K562 (cell line): ENCODE measurements at regions not wholly inside any gene's neighbourhood (a gene's known extent, or its start where the extent isn't known, plus 50 kb on each side); places are given as distances from the start of the nearest gene placed in this dataset.

Experiments
- ATAC-seq: fragments of 200-7000 bp; cut with Tn5 transposase; 3 replicates; pipeline ENCODE4 v1.9.1; 2020; ENCODE audit warnings: moderate library complexity
- BruUV-seq: library from RNA; stranded (reverse); fragments of 400-500 nt; replicated peaks from 2 replicates; lab custom pipeline; 2021; lab: Mats Ljungman, UMichigan
- CTCF ChIA-PET: fragments of 300-600 bp; formaldehyde crosslinking; extraction: SDS; loops from one replicate; lab custom pipeline; 2021; ENCODE audit warnings: low intra/inter-chr PET ratio; lab: Yijun Ruan, JAX
- POLR2A ChIA-PET: fragments of 300-600, 350-650 bp; sonication (Branson Sonifier 250); formaldehyde crosslinking; extraction: SDS; loops from one replicate; lab custom pipeline; 2021; ENCODE audit warnings: antibody characterized with exemption, inconsistent platforms; lab: Yijun Ruan, JAX
- DNase-seq, 4 experiments: peaks; one replicate each; pipeline versions ENCODE4 v3.0.0 to v3.0.0-alpha.2; 2011 to 2018; ENCODE audit warnings: low spot score in 3 of 4, mixed read lengths in 3 of 4; ENCODE audit errors: extremely low read depth in 1 of 4
- FAIRE-seq: peaks from 2 replicates; lab custom pipeline; 2011; peaks lifted over from hg19 to GRCh38; lab: Jason Lieb, UNC
- H2AFZ ChIP-seq: 2 replicates; pipeline ENCODE4 v1.6.0; 2011; ENCODE audit warnings: low read depth, low read length, control low read depth, inconsistent platforms
- H3K27ac ChIP-seq: fragments of 200-600 bp; 3 replicates; pipeline ENCODE4 v1.8.0; 2011; ENCODE audit warnings: low read depth, mild to moderate bottlenecking, control low read depth, inconsistent platforms, low read length, moderate library complexity, mixed read lengths; ENCODE audit errors: extremely low read depth
- H3K27me3 ChIP-seq, 2 experiments: fragments of 300-600 bp in 1 of 2; 2 replicates in 1 of 2; 3 replicates in 1 of 2; pipeline versions ENCODE4 v1.6.0 to v1.8.0; 2011; ENCODE audit warnings: inconsistent platforms in 2 of 2, low read length in 2 of 2, mild to moderate bottlenecking in 1 of 2, mixed read lengths in 1 of 2, moderate library complexity in 1 of 2; ENCODE audit not compliant: control insufficient read depth in 2 of 2, insufficient read depth in 2 of 2
- H3K36me3 ChIP-seq: fragments of 300-600 bp; 3 replicates; pipeline ENCODE4 v1.8.0; 2011; ENCODE audit warnings: mild to moderate bottlenecking, low read length, inconsistent platforms; ENCODE audit not compliant: control insufficient read depth, insufficient read depth
- H3K4me1 ChIP-seq, 2 experiments: fragments of 200-600 bp in 1 of 2; replicated peaks in 1 of 2; 2 replicates in 1 of 2; 3 replicates in 1 of 2; pipeline versions ENCODE4 v1.5.1 to v1.8.0; 2011; ENCODE audit warnings: inconsistent platforms in 2 of 2, low read length in 2 of 2, mild to moderate bottlenecking in 1 of 2, mixed read lengths in 1 of 2, moderate library complexity in 1 of 2; ENCODE audit not compliant: control insufficient read depth in 2 of 2, insufficient read depth in 2 of 2
- H3K4me2 ChIP-seq: 2 replicates; pipeline ENCODE4 v1.6.1; 2011; ENCODE audit warnings: low read length, control low read depth, inconsistent platforms, mixed read lengths; ENCODE audit not compliant: insufficient read depth
- H3K4me3 ChIP-seq: fragments of 200-600 bp; sonication (generic), shearing (Covaris generic); 2 replicates; pipeline ENCODE4 v1.5.1; 2016; ENCODE audit warnings: control low read depth, inconsistent platforms
- H3K79me2 ChIP-seq: fragments of 200-600 bp; 3 replicates; pipeline ENCODE4 v1.8.0; 2011; ENCODE audit warnings: low read length, inconsistent platforms; ENCODE audit not compliant: control insufficient read depth, insufficient read depth
- H3K9ac ChIP-seq, 2 experiments: 2 replicates each; pipeline versions ENCODE4 v1.6.0 to v1.6.1; 2011; ENCODE audit warnings: low read depth in 2 of 2, low read length in 2 of 2, control low read depth in 1 of 2, inconsistent platforms in 1 of 2, mild to moderate bottlenecking in 1 of 2, mixed read lengths in 1 of 2; ENCODE audit not compliant: insufficient read depth in 1 of 2
- H3K9me1 ChIP-seq: one replicate; pipeline ENCODE4 v1.6.0; 2011; ENCODE audit warnings: inconsistent platforms, mild to moderate bottlenecking, low read length, moderate library complexity; ENCODE audit not compliant: control insufficient read depth, insufficient read depth
- H3K9me3 ChIP-seq: replicated peaks from 2 replicates; pipeline ENCODE4 v1.5.1; 2011; ENCODE audit warnings: low read depth, low read length, inconsistent platforms; ENCODE audit not compliant: control insufficient read depth, insufficient read depth
- H4K20me1 ChIP-seq: replicated peaks from 2 replicates; pipeline ENCODE4 v1.6.1; 2011; ENCODE audit warnings: low read length, inconsistent platforms, mixed read lengths; ENCODE audit not compliant: control insufficient read depth, insufficient read depth
- ARID1B ChIP-seq: fragments of 450-650 bp; IDR thresholded peaks from 2 replicates; pipeline ENCODE4 v1.6.1; 2016; ENCODE audit warnings: antibody characterized with exemption, mild to moderate bottlenecking, inconsistent platforms
- DACH1 ChIP-seq: fragments of 450-650 bp; IDR thresholded peaks from 2 replicates; pipeline ENCODE4 v1.6.1; 2018; ENCODE audit not compliant: partially characterized antibody
- ETV6 ChIP-seq, 3 experiments: fragments of 150-350 bp in 1 of 3; sonication (generic) in 1 of 3; formaldehyde crosslinking in 1 of 3; IDR thresholded peaks; 2 replicates each; pipeline versions ENCODE4 v1.6.1 to v1.8.0; 2014 to 2022; ENCODE audit warnings: borderline replicate concordance in 2 of 3, low read depth in 2 of 3, antibody characterized with exemption in 1 of 3, low read length in 1 of 3, mild to moderate bottlenecking in 1 of 3, missing genetic modification reagents in 1 of 3
- KAT7 ChIP-seq: sonication (generic); formaldehyde crosslinking; IDR thresholded peaks from 2 replicates; pipeline ENCODE4 v1.8.0; 2022; ENCODE audit warnings: missing genetic modification reagents, mild to moderate bottlenecking, borderline replicate concordance
- MLLT1 ChIP-seq, 2 experiments: fragments of 450-650 bp; IDR thresholded peaks; 2 replicates each; pipeline ENCODE4 v1.6.1; 2016
- NKRF ChIP-seq: fragments of 450-650 bp; IDR thresholded peaks from 2 replicates; pipeline ENCODE4 v1.6.1; 2016; ENCODE audit warnings: borderline replicate concordance
- REST ChIP-seq, 2 experiments: fragments of 450-650 bp; formaldehyde crosslinking in 1 of 2; IDR thresholded peaks; 2 replicates each; pipeline versions ENCODE4 v1.4.0 to v1.6.1; 2014 to 2020; ENCODE audit warnings: mild to moderate bottlenecking in 2 of 2, borderline replicate concordance in 1 of 2, low read depth in 1 of 2
- ZNF133 ChIP-seq: fragments of 250-450 bp; sonication (Bioruptor Pico); IDR thresholded peaks from 2 replicates; pipeline ENCODE4 v1.4.0; 2020; ENCODE audit warnings: mild to moderate bottlenecking
- ZSCAN32 ChIP-seq: fragments of 450-650 bp; formaldehyde crosslinking; IDR thresholded peaks from 2 replicates; pipeline ENCODE4 v1.4.0; 2020; ENCODE audit warnings: mild to moderate bottlenecking, moderate library complexity
- WGBS: fragments of 100-300 bp; shearing (Covaris generic); methylation state at CpG from one replicate; pipeline ENCODE4 v1.1.6; 2016; ENCODE audit warnings: low coverage, mixed read lengths; ENCODE audit not compliant: insufficient coverage; ENCODE audit errors: missing lambda C conversion rate; 5-methylcytosine and 5-hydroxymethylcytosine counted together
- in situ Hi-C: fragments of 300-500 bp; cut with MboI; formaldehyde crosslinking; loops from 4 replicates; pipeline ENCODE4 v1.15.0; 2018; ENCODE audit warnings: inconsistent platforms, mixed read lengths
- intact Hi-C: fragments of 100-400 bp; cut with micrococcal nuclease; formaldehyde crosslinking; loops from 2 replicates; pipeline ENCODE4 v1.14.2; 2022

- H2AFZ ChIP-seq: no peak overlapping the region
- POLR2A ChIA-PET: no interaction called here
- TF ChIP-seq KAT7 (CRISPR knock-in tag) (no peak), REST (IDR thresholded peaks at IDR 0.05; ENCODE audit: borderline replicate concordance) (peak; percentile 21; the same call in 1 of the 2 replicates), REST (CRISPR knock-in tag; IDR thresholded peaks at IDR 0.05; ENCODE audit: low read depth) (no peak), MLLT1 (IDR thresholded peaks at IDR 0.05) (no peak), NKRF (no peak), ZNF133 (CRISPR knock-in tag) (no peak), ARID1B (no peak), ZSCAN32 (no peak), ETV6 (IDR thresholded peaks at IDR 0.05; ENCODE audit: borderline replicate concordance in 1 of 2, low read depth in 2 of 2, low read length in 1 of 2) (no peak), ETV6 (CRISPR knock-in tag; IDR thresholded peaks at IDR 0.05; ENCODE audit: borderline replicate concordance) (no peak), DACH1 (no peak)
Observed at GRCh38 chr3:167882057-167882667, 146.6 kb downstream of the SERPINI1 start.

More at GRCh38 chr3:167882057-167882667, 146.6 kb downstream of the SERPINI1 start:
- no TSS peak for BruUV-seq
- Histone ChIP-seq H3K9ac (no peak overlapping the region), H4K20me1 (no peaks in the 10 kb centered on the region), H3K4me1 (no peaks in the 10 kb centered on the region), H3K27ac (no peak overlapping the region), H3K27me3 (no peaks in the 10 kb centered on the region), H3K9me3 (no peaks in the 10 kb centered on the region), H3K4me3 (no peak overlapping the region), H3K79me2 (no peaks in the 10 kb centered on the region), H3K4me2 (no peak overlapping the region), H3K9me1 (no peaks in the 10 kb centered on the region), H3K36me3 (no peaks in the 10 kb centered on the region)
- in situ Hi-C loops: no loop called here
- peak; percentile 80 for ATAC-seq
- CTCF ChIA-PET: interaction anchor here (1.0 to 1.2 kb wide), 2 partner anchors 44 to 475 kb away, joined by 3 to 4 read pairs; no protein-coding TSS in a partner anchor
- WGBS: 5% methylated on average over 1 of the region's 1 CpG
- no peak for FAIRE-seq
- DNase-seq: peak; percentile 20 to 51 (median 34)
- intact Hi-C loops: loop anchor here (1.0 to 5.0 kb wide), 2 partner anchors 145 to 502 kb away; partner anchors contain the start of genes SERPINI1 and ZBBX
